ENCODE measurements at regions not wholly inside any gene's neighbourhood (a gene's known extent, or its start where the extent isn't known, plus 50 kb on each side); places are given as distances from the start of the nearest gene placed in this dataset.

DNA sequence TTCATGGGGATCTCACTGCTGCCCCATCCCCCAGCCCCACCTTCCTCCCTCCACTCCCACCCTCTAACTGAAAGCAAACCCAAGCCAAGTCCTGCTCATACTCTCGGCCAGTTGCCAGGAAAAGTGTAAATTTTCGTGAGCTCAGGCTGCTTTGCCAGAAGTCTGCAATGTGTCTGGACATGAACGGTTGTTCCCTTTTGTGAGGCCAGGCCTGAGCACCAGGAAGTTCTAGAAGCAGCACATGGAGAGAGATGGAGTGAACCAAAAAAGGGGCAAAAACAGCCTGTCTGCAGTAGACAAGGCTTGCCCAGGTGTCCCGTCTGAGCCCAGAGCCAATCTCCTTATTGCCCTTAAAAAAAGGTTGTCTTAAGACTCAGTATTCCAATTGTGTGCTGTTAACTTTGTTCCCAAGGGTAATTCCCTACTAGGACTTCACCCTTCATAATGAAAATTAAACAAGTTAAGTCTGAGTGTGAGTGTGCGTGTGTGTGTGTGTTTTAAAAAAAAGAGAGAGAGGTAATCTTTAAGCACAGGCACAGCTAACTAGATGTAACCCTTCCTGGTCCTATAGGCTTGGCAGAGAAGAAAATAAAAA, 247.1 kb downstream of the BCL11A start:
- no peak overlapping the region for H3K4me3 ChIP-seq (ENCODE audit: low read depth, low read length)
- peaks cover 2% of the 10 kb centered on the region for H3K9me3 ChIP-seq (ENCODE audit: severe bottlenecking)
- no peak overlapping the region for H3K27ac ChIP-seq
- TF ChIP-seq, protein P1, sequence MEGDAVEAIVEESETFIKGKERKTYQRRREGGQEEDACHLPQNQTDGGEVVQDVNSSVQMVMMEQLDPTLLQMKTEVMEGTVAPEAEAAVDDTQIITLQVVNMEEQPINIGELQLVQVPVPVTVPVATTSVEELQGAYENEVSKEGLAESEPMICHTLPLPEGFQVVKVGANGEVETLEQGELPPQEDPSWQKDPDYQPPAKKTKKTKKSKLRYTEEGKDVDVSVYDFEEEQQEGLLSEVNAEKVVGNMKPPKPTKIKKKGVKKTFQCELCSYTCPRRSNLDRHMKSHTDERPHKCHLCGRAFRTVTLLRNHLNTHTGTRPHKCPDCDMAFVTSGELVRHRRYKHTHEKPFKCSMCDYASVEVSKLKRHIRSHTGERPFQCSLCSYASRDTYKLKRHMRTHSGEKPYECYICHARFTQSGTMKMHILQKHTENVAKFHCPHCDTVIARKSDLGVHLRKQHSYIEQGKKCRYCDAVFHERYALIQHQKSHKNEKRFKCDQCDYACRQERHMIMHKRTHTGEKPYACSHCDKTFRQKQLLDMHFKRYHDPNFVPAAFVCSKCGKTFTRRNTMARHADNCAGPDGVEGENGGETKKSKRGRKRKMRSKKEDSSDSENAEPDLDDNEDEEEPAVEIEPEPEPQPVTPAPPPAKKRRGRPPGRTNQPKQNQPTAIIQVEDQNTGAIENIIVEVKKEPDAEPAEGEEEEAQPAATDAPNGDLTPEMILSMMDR (IDR thresholded peaks at IDR 0.05; ENCODE audit: low read depth, low read length) = no peak
- no peaks in the 10 kb centered on the region for H3K27me3 ChIP-seq (ENCODE audit: insufficient read depth, low read depth, severe bottlenecking)
- DNase-seq = no peak
- no peaks in the 10 kb centered on the region for H3K36me3 ChIP-seq

DNA sequence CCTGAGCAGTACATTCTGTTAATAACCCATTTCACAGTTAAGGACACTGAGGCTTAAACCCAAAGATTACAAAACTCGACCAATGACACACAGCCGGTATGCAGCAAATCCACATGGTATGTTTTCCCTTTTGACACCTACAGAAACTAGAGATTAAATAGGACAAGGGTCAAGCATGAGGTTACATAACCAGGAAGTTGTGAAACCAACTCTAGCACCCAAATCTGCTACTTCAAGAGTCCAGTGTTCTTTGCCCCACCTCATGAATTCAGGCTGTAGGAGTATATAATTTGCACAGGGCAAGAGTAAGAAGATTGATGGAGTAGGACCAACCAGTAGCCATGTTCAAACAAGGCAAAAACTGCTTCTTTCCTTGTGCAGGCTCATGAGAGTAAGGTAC, 249.8 kb downstream of the BCL11A start:
- Histone ChIP-seq H3K4me3 (ENCODE audit: low read depth, low read length) (no peak overlapping the region), H3K27ac (no peak overlapping the region), H3K36me3 (no peaks in the 10 kb centered on the region), H3K27me3 (ENCODE audit: insufficient read depth, low read depth, severe bottlenecking) (no peaks in the 10 kb centered on the region), H3K9me3 (ENCODE audit: severe bottlenecking) (peaks cover 2% of the 10 kb centered on the region)
- DNase-seq = no peak
- TF ChIP-seq, protein P1 (IDR thresholded peaks at IDR 0.05; ENCODE audit: low read depth, low read length) = no peak

DNA sequence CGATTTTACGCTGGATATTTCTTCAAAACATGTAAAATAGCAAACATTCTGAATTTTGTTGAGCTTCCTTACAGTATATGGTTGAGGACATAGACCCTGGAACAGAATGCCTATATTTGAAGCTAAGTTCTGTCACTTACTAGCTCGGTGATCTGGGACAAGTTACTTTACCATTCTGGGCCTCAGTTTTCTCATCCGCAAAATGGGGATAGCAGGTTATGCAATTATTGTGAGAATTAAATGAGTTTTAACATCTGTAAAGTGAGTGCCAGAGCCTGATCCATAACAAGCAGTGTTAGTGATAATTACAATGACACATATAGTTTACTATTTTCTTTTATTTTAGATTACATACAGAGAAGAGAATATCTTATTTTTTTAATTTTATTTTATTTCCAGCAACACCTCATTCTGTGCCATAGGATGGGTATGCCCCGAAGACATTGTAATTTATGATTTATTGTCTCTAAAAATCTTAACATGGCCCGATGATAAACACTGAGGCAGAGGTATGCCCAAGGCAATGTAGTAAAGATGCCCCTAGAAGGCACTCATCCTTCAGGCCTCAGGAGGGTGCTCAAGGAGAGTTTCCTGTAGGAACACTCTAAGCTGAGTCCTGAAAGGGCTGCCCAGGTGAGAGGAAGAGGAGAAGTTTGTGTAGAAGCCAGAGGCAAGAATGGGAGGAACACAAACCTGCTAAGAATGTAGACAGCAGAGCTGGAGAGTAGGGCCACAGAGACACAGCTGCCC, 250.9 kb downstream of the BCL11A start:
- Histone ChIP-seq H3K36me3 (no peaks in the 10 kb centered on the region), H3K4me3 (ENCODE audit: low read depth, low read length) (no peak overlapping the region), H3K9me3 (ENCODE audit: severe bottlenecking) (peaks cover 4% of the 10 kb centered on the region), H3K27ac (no peak overlapping the region), H3K27me3 (ENCODE audit: insufficient read depth, low read depth, severe bottlenecking) (no peaks in the 10 kb centered on the region)
- DNase-seq = no peak
- TF ChIP-seq, protein P1 (IDR thresholded peaks at IDR 0.05; ENCODE audit: low read depth, low read length) = 0 out of 2 replicates have a peak, but pooled peaks have one; percentile 3

DNA sequence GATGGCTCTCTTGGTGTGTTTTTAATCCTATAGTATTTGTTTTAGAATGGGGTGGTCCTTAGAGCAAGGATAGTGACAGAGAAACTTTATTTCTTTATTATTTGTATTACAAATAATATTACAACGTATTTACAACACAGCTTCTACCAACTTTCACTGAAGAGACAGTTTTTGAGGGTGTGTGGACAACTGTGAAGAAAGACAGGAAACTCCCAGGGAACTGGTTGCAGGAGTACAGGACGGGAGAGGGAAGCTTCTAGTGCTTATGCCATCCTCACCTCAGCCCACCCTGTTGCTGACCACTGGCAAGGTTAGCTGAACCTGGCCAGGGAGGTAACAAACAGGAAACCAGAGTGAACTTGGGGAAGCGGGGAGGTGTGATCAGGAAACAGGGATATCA, 251.7 kb downstream of the BCL11A start:
- H3K4me3 ChIP-seq (ENCODE audit: low read depth, low read length) = no peak overlapping the region
- H3K27me3 ChIP-seq (ENCODE audit: insufficient read depth, low read depth, severe bottlenecking) = no peaks in the 10 kb centered on the region
- DNase-seq = no peak
- no peaks in the 10 kb centered on the region for H3K36me3 ChIP-seq
- H3K9me3 ChIP-seq (ENCODE audit: severe bottlenecking) = peaks cover 5% of the 10 kb centered on the region
- TF ChIP-seq, protein P1 (IDR thresholded peaks at IDR 0.05; ENCODE audit: low read depth, low read length) = no peak
- H3K27ac ChIP-seq = no peak overlapping the region

DNA sequence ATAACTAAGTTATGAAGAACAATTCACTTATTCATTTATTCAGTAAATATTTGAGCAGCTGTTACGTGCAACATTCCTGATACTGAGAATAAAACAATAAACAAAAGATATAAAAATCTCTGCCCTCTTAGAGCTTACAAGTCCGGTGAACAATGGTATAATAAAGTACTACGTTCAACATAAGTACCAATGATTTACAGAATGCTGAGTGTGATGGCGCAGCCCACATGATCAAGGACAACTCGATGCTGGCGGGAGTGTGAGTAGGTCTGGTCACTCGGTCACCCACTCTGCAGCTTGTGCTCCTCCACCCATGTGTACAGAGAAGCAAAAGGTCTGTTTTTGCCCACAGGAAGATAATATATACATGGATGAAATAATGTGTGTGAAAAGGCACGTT, 254.3 kb downstream of the BCL11A start:
- no peak overlapping the region for H3K4me3 ChIP-seq (ENCODE audit: low read depth, low read length)
- no peaks in the 10 kb centered on the region for H3K36me3 ChIP-seq
- TF ChIP-seq, protein P1 (IDR thresholded peaks at IDR 0.05; ENCODE audit: low read depth, low read length) = no peak
- no peak overlapping the region for H3K27ac ChIP-seq
- no peaks in the 10 kb centered on the region for H3K27me3 ChIP-seq (ENCODE audit: insufficient read depth, low read depth, severe bottlenecking)
- no peak for DNase-seq
- peaks cover 5% of the 10 kb centered on the region for H3K9me3 ChIP-seq (ENCODE audit: severe bottlenecking)

All from WERI-Rb-1 (cell line).